ENCODE measurements at regions not wholly inside any gene's neighbourhood (a gene's known extent, or its start where the extent isn't known, plus 50 kb on each side); places are given as distances from the start of the nearest gene placed in this dataset.
"Not testable (repeated sequence)": the region's sequence is repeated elsewhere in the genome, so short reads cannot be mapped to it uniquely, and the experiment has no call there.

DNA sequence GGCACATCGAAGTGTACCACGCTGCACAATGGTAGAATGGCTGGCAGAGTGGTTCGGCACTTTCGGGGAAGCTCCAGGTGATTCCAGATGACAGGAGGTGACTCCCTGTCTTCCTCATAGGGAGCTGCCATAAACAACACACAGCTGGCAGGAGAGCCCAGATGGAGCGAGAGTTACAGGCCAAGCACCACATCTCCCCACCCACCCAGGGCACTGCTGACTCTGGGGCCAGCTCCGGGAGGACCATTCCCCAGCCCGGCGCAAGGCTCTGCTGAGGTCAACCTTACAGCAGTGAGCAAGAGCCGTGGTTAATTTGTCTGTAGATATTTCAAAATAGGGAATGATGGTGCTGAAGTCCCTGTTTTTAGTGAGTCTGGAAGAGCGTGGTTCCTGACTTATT is 78.8 kb upstream of the HMGXB4 start:
- DNase-seq (ENCODE audit: low read depth in 1 of 2, low spot score in 1 of 2), result no peak

DNA sequence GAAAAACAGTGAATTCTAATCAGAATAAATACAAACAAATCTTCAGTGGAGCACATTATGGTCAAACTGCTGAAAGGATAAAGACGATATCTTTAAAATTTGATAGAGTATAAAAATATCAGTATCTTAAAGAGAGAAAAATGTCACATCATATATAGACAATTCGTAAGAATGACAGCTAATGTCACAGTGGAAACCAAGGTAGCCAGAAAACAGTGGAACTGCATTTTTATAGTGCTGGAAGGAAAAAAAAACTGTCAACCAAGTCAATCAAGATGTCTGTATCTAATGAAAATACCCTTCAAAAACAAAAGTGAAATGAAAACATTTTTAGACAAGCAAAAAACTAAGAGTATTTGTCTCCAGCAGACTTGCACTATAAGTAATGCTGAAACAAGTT is 73.4 kb upstream of the HMGXB4 start:
- no peak for DNase-seq (ENCODE audit: low read depth in 1 of 2, low spot score in 1 of 2)

DNA sequence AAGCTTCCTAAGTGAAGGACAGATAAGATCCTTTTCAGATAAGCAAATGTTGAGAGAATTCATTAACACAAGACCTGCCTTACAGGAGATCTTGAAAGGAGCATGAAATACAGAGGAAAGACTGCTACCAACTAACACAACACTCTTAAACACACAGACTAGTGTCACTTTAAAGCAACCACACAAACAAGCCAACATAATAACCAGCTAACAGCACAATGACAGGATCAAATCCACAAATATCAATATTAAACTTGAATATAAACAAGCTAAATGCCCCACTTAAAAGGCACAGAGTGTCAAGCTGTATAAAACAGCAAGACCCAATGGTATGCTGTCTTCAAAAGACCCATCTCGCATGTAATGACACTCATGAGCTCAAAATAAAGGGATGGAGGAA is 70.8 kb upstream of the HMGXB4 start:
- DNase-seq (ENCODE audit: low read depth in 1 of 2, low spot score in 1 of 2), result no peak

DNA sequence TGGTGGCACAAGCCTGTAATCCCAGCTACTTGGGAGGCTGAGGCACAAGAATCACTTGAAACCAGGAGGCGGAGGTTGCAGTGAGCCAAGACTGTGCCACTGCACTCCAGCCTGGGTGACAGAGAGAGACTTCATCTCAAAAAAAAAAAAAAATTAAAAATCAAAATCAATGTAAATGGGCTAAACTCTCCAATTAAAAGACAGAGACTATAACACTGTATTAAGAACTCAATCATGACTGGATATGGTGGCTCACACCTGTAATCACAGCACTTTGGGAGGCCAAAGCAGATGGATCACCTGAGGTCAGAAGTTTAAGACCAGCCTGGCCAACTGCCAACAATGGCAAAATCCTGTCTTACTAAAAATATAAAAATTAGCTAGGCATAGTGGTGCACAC is 68.4 kb upstream of the HMGXB4 start:
- not testable (repeated sequence) for DNase-seq (ENCODE audit: low read depth in 1 of 2, low spot score in 1 of 2)

DNA sequence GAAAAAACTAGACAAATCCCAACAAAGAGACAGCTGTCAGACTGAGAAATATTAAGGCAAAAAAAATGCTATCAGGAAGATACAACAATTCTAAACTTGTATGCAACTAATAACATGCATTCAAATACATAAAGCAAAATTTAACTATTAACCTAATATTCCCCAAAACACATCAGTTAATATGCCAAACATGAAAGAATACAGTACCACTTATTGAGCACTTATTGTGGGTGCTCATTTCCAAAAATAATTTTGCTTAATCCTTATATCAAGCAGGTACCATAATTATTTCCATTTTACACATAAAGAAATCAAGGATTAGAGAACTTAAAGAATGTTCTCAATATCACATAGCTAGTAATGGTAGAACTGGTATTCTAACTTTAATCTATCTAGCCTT is 67.7 kb upstream of the HMGXB4 start:
- no peak for DNase-seq (ENCODE audit: low read depth in 1 of 2, low spot score in 1 of 2)

DNA sequence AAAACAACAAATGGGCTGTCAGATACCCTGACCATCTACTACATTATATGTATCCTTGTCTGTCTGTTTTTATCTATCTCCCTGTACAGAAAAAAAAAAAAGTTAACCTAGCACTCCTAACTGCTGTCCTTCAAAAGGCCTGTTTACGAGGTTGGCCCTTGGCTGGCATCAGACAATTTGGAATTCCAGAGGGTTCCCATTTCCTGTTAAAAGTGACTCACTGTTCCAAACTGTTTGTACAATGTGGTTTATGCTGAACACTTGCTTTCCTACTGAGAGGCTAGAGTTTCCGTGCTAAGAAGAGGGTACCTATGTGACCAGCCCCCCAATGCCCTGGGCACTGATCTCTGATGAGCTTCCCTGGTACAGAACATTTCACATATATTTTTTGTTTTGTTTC is 65.9 kb upstream of the HMGXB4 start:
- DNase-seq (ENCODE audit: low read depth in 1 of 2, low spot score in 1 of 2), result no peak

- DNase-seq (ENCODE audit: low read depth in 1 of 2, low spot score in 1 of 2), result no peak
Observed at GRCh38 chr22:35192129-35192918, 65.0 kb upstream of the HMGXB4 start.

DNA sequence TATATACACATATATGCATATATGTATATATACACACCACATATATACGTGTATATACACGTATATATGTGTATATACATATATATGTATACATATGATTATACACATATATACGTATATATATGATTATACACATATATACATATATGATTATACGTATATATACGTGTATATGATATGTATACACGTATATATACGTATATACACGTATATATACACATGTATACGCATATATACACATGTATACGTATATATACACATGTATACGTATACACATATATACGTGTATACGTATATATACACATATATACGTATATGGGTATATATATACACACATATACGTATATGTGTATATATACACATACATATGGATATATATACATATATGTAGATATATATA is 62.1 kb upstream of the HMGXB4 start:
- no peak for DNase-seq (ENCODE audit: low read depth in 1 of 2, low spot score in 1 of 2)

DNA sequence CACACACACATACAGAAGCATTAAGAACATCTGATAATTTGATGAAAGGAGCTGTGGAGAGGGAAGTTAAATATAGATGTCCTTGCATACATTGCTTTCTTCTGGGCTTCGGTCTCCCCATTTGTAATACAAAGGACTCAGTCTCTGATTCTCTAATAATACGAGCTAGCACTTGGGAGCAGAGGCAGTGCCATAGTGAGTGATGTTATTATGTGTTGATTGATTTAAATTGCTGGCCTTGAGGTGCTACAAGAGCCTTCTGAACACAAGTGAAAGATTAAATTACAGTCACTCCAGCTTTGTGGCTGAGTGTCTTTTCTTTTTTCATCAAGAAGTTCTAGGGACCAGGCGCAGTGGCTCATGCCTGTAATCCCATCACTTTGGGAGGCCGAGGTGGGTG is 61.5 kb upstream of the HMGXB4 start:
- DNase-seq (ENCODE audit: low read depth in 1 of 2, low spot score in 1 of 2), result no peak

DNA sequence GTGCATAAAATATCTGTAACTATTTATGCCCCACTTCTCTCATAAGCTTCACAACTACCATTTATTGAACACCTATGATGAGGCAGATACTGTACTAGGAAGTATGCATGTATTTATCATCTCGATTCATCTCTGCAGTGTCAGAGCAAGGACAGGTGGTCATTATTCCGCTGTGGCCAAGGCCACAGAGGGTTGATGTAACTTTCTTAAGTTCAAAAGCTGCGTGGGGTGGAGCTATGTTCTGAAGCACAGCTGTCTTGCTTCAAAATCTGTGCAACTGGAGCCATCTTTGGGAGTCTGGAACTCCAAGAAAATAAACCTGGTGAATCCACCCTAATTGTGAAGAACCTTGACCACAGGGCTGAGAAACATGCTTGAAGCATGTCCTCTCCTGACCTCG is 60.2 kb upstream of the HMGXB4 start:
- DNase-seq (ENCODE audit: low read depth in 1 of 2, low spot score in 1 of 2), result no peak

DNA sequence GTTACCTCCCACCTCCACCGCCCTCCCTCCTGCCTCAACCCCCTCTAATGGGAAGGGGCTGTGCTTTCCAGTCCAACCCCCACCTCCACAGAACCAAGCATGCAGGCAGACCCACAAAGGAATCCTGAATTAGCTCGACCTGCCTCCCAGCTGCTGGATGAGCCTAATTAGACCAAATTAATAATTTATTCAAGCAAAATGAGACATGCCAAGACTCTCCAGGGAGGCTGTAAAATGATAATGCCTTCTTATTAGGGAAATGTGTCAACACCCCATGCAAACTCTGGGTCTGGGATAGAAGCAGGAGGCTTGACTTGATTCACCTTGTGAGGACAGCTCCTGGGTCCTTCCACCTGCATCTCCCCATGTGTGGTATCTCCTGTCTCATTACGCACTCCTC is 59.4 kb upstream of the HMGXB4 start:
- DNase-seq (ENCODE audit: low read depth in 1 of 2, low spot score in 1 of 2), result no peak

GRCh38 chr22:35198738-35199137 is 58.6 kb upstream of the HMGXB4 start:
- DNase-seq (ENCODE audit: low read depth in 1 of 2, low spot score in 1 of 2), result no peak

GRCh38 chr22:35202376-35202775 is 54.9 kb upstream of the HMGXB4 start:
- no peak for DNase-seq (ENCODE audit: low read depth in 1 of 2, low spot score in 1 of 2)

DNA sequence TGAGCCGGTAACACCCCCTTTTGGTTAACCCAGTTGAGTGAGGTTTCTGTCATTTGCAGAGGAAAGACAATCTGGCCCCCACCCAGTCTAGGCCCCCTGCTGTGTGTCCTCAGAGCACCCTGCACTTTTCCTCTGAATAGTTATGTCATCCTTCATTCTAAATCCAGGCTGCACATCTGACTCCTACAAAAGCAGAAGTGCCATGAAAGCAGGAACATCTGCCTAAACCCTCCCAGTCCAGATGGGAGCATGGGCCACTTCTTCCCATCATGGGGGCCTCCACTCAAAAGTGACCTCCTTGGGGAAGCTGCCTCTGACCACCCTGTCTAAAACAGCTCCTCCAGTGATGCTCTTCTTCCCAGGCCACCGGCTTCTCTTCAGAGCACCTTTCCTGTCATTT is 53.7 kb upstream of the HMGXB4 start:
- no peak for DNase-seq (ENCODE audit: low read depth in 1 of 2, low spot score in 1 of 2)

DNA sequence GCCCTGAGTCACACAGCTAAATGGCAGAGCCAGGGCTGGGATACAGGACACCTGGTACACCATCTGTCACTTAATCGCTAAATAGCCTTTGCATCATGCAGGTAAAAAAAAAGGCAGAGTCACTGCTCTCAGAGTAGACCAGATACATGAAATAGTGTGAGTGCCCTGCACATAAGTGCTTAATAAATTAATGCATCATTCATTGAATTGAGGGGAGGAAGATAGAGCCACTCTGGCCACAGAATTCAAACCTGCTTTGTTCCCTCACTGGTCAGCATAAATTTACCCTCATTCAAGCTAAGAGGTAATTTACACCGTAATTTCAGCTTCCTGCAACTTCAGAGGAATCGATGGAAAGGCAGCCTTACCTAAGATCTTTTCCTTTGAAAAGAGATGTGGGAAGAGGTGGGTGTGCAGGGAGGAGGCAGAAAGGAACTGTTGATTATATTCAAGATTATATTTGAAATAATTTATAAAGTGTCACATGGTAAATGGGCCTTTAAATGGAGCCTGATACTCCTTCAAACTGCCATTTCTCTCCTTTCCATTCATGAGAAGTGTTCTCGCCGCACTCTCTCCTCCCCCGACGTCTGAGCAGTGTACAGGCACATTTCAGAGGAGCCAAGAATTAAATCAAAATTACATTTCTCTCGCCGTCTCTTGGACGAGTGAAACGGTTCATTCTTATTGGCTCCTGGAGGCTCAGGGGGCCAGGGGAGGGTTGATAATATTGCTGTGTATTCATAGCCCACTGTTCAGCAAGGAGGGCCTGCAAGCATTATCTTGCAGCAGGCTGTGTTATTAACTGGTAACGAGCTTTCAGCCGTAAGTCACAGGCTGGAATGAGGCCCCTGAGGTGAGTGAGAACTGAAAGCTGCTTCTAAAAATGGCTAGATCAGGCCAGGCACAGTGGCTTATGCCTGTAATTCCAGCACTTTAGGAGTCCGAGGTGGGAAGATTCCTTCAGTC is 52.2 kb upstream of the HMGXB4 start:
- no peak for DNase-seq (ENCODE audit: low read depth in 1 of 2, low spot score in 1 of 2)

GRCh38 chr22:35205961-35206360 is 51.3 kb upstream of the HMGXB4 start:
- no peak for DNase-seq (ENCODE audit: low read depth in 1 of 2, low spot score in 1 of 2)

GRCh38 chr22:35206889-35207288 is 50.4 kb upstream of the HMGXB4 start:
- DNase-seq (ENCODE audit: low read depth in 1 of 2, low spot score in 1 of 2), result no peak
